ENCODE measurements at regions not wholly inside any gene's neighbourhood (a gene's known extent, or its start where the extent isn't known, plus 50 kb on each side); places are given as distances from the start of the nearest gene placed in this dataset.

DNA sequence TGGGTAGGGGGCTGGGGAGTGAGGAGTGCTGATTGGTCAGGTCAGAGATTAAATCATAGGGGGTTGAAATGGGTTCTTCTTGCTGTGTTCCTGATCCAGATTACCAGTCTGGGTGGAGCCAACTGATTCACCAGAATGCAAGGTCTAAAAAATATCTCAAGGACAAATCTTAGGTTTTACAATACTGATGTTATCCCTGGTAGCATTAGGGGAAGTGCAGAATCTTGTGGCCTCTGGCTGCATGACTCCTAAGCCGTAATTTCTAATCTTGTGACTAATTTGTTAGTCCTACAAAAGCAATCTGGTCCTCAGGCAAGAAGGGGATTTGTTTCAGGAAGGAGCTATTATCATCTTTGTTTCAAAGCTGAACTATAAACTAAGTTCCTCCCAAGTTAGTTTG is 289.2 kb upstream of the KYNU start:
- no CpG with 5 or more reads among the region's 1 CpG for WGBS (ENCODE audit: extremely low coverage, insufficient read length, low lambda C conversion rate)

More for the DNA sequence above, 289.2 kb upstream of the KYNU start:
- Histone ChIP-seq H4K91ac (ENCODE audit: insufficient read length, low read depth, low read length) (no peak overlapping the region), H3K9me3 (ENCODE audit: control insufficient read depth, low read depth, low read length) (no peaks in the 10 kb centered on the region), H2BK120ac (ENCODE audit: low read depth, low read length, poor library complexity, severe bottlenecking) (no peak overlapping the region), H3K27ac (ENCODE audit: insufficient read length, low read depth, low read length) (no peak overlapping the region), H3K4me1 (ENCODE audit: insufficient read depth, low read length) (no peaks in the 10 kb centered on the region), H2BK20ac (ENCODE audit: low read depth, low read length, poor library complexity, severe bottlenecking) (no peak overlapping the region), H3K23me2 (ENCODE audit: insufficient read length, low read depth, low read length, poor library complexity, severe bottlenecking) (no peaks in the 10 kb centered on the region), H3K79me1 (ENCODE audit: insufficient read depth, low read depth, low read length, poor library complexity, severe bottlenecking) (no peaks in the 10 kb centered on the region), H3K18ac (ENCODE audit: insufficient read length, low read depth, low read length) (no peak overlapping the region), H4K20me1 (ENCODE audit: control insufficient read depth, insufficient read depth, insufficient read length) (no peaks in the 10 kb centered on the region), H2BK5ac (ENCODE audit: insufficient read length, low read length) (no peak overlapping the region), H3T11ph (ENCODE audit: low read length) (no peak overlapping the region), H2BK15ac (ENCODE audit: low read depth, low read length) (no peak overlapping the region), H2AFZ (ENCODE audit: low read length) (no peak overlapping the region), H3K14ac (ENCODE audit: insufficient read depth, low read length) (no peak overlapping the region), H3K4ac (ENCODE audit: low read depth, low read length) (no peak overlapping the region), H4K5ac (ENCODE audit: insufficient read length, low read depth, low read length) (no peak overlapping the region), H3K79me2 (ENCODE audit: insufficient read depth, low read length) (no peaks in the 10 kb centered on the region), H2AK5ac (ENCODE audit: insufficient read length, low read length) (no peak overlapping the region), H3K27me3 (ENCODE audit: insufficient read depth, low read length) (no peaks in the 10 kb centered on the region), H3K9ac (ENCODE audit: extremely low read depth, insufficient read length, low read length) (no peak overlapping the region), H2BK12ac (ENCODE audit: insufficient read length, low read depth, low read length) (no peak overlapping the region), H3K56ac (ENCODE audit: insufficient read length, low read depth, low read length) (no peak overlapping the region), H3K23ac (ENCODE audit: insufficient read length, low read depth, low read length) (no peak overlapping the region), H3K4me2 (ENCODE audit: insufficient read depth, insufficient read length, low read length) (no peak overlapping the region), H4K8ac (replicated peaks; ENCODE audit: insufficient read length, low read depth, low read length) (no peak overlapping the region)
- no peak for DNase-seq
- Mint-ChIP-seq H3K27me3 (ENCODE audit: low read depth) (no peaks in the 10 kb centered on the region), H3K36me3 (ENCODE audit: insufficient read depth in 1 of 3, low read depth in 3 of 3) (no peaks in the 10 kb centered on the region), H3K27ac (no peak overlapping the region), H3K9me3 (no peaks in the 10 kb centered on the region), H3K4me1 (peaks cover under 1 to 1% of the 10 kb centered on the region in 2 experiments; a peak in 1 of 4 replicates), H3K4me3 (no peak overlapping the region)
- TF ChIP-seq, protein P1, sequence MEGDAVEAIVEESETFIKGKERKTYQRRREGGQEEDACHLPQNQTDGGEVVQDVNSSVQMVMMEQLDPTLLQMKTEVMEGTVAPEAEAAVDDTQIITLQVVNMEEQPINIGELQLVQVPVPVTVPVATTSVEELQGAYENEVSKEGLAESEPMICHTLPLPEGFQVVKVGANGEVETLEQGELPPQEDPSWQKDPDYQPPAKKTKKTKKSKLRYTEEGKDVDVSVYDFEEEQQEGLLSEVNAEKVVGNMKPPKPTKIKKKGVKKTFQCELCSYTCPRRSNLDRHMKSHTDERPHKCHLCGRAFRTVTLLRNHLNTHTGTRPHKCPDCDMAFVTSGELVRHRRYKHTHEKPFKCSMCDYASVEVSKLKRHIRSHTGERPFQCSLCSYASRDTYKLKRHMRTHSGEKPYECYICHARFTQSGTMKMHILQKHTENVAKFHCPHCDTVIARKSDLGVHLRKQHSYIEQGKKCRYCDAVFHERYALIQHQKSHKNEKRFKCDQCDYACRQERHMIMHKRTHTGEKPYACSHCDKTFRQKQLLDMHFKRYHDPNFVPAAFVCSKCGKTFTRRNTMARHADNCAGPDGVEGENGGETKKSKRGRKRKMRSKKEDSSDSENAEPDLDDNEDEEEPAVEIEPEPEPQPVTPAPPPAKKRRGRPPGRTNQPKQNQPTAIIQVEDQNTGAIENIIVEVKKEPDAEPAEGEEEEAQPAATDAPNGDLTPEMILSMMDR (conservative IDR thresholded peaks at IDR 0.05) = no peak

All from H9 (cell line).